IMR-90 (cell line): ENCODE measurements at regions not wholly inside any gene's neighbourhood (a gene's known extent, or its start where the extent isn't known, plus 50 kb on each side); places are given as distances from the start of the nearest gene placed in this dataset.

Experiments used
- ATAC-seq: fragments of 200-7000 bp; cut with Tn5 transposase; 2 replicates; pipeline ENCODE4 v1.9.1; 2020; ENCODE audit warnings: low read depth, mild to moderate bottlenecking, moderate library complexity
- BruUV-seq: library from RNA; stranded (reverse); fragments of 400-500 nt; replicated peaks from 2 replicates; lab custom pipeline; 2021; lab: Mats Ljungman, UMichigan
- CTCF ChIA-PET: fragments of 300-600 bp; formaldehyde crosslinking; extraction: SDS; loops from one replicate; lab custom pipeline; 2021; ENCODE audit warnings: antibody characterized with exemption; lab: Yijun Ruan, JAX
- POLR2A ChIA-PET: fragments of 300-600 bp; sonication (Branson Sonifier 250); formaldehyde crosslinking; loops from one replicate; lab custom pipeline; 2022; ENCODE audit warnings: antibody characterized with exemption; ENCODE audit not compliant: unreplicated experiment; lab: Charles Lee
- DNase-seq: peaks from one replicate; pipeline ENCODE4 v3.0.0; 2013
- H2AFZ ChIP-seq: replicated peaks from 2 replicates; pipeline ENCODE3; 2013; ENCODE audit warnings: low read length, mild to moderate bottlenecking; ENCODE audit not compliant: poor library complexity
- H2AK5ac ChIP-seq: 2 replicates; pipeline ENCODE4 v1.6.1; 2013; ENCODE audit warnings: low read depth, low read length, inconsistent platforms
- H2AK9ac ChIP-seq: replicated peaks from 2 replicates; pipeline ENCODE3; 2013; ENCODE audit warnings: mild to moderate bottlenecking, low read depth, low read length, moderate library complexity; ENCODE audit not compliant: poor library complexity
- H2BK120ac ChIP-seq: 2 replicates; pipeline ENCODE4 v1.6.1; 2013; ENCODE audit warnings: low read depth, low read length, inconsistent platforms
- H2BK15ac ChIP-seq: 3 replicates; pipeline ENCODE4 v1.6.1; 2013; ENCODE audit warnings: low read depth, low read length, inconsistent platforms
- H2BK20ac ChIP-seq: 2 replicates; pipeline ENCODE4 v1.6.1; 2013; ENCODE audit warnings: low read depth, mild to moderate bottlenecking, inconsistent platforms, low read length, moderate library complexity
- H2BK5ac ChIP-seq: 2 replicates; pipeline ENCODE4 v1.6.1; 2013; ENCODE audit warnings: mild to moderate bottlenecking, low read depth, low read length, inconsistent platforms; ENCODE audit not compliant: poor library complexity, severe bottlenecking
- H3K14ac ChIP-seq: replicated peaks from 2 replicates; pipeline ENCODE4 v1.6.1; 2013; ENCODE audit warnings: low read depth, low read length, inconsistent platforms
- H3K18ac ChIP-seq: 2 replicates; pipeline ENCODE4 v1.6.1; 2013; ENCODE audit warnings: low read depth, low read length, control low read depth
- H3K23ac ChIP-seq: 2 replicates; pipeline ENCODE4 v1.6.1; 2013; ENCODE audit warnings: low read depth, low read length, inconsistent platforms
- H3K27ac ChIP-seq: 2 replicates; pipeline ENCODE4 v1.5.1; 2013; ENCODE audit warnings: mild to moderate bottlenecking, control low read depth, low read length; ENCODE audit not compliant: insufficient read depth
- H3K27me3 ChIP-seq: 2 replicates; pipeline ENCODE4 v1.6.1; 2013; ENCODE audit warnings: low read length; ENCODE audit not compliant: control insufficient read depth, insufficient read depth
- H3K36me3 ChIP-seq: 2 replicates; pipeline ENCODE4 v1.6.1; 2013; ENCODE audit warnings: low read length, mixed read lengths; ENCODE audit not compliant: control insufficient read depth, insufficient read depth
- H3K4ac ChIP-seq: 2 replicates; pipeline ENCODE4 v1.6.1; 2013; ENCODE audit warnings: low read depth, low read length, inconsistent platforms
- H3K4me1 ChIP-seq: 2 replicates; pipeline ENCODE4 v1.6.1; 2013; ENCODE audit warnings: low read length, mixed read lengths; ENCODE audit not compliant: control insufficient read depth, insufficient read depth
- H3K4me2 ChIP-seq: 2 replicates; pipeline ENCODE4 v1.6.1; 2013; ENCODE audit warnings: low read depth, mild to moderate bottlenecking, control low read depth, low read length, moderate library complexity
- H3K4me3 ChIP-seq: 2 replicates; pipeline ENCODE4 v1.5.1; 2013; ENCODE audit warnings: low read depth, mild to moderate bottlenecking, control low read depth, low read length, moderate library complexity; ENCODE audit not compliant: insufficient read depth
- H3K56ac ChIP-seq: 2 replicates; pipeline ENCODE4 v1.6.1; 2013; ENCODE audit warnings: low read length, inconsistent platforms; ENCODE audit not compliant: insufficient read depth; ENCODE audit errors: extremely low read depth
- H3K79me1 ChIP-seq, 2 experiments: 2 replicates each; pipeline ENCODE4 v1.6.1; 2013; ENCODE audit warnings: low read length in 2 of 2, inconsistent platforms in 1 of 2, low read depth in 1 of 2
- H3K9ac ChIP-seq: 2 replicates; pipeline ENCODE4 v1.6.1; 2013; ENCODE audit warnings: low read depth, low read length, control low read depth
- H3K9me1 ChIP-seq: 2 replicates; pipeline ENCODE4 v1.6.1; 2013; ENCODE audit warnings: low read length, inconsistent platforms; ENCODE audit not compliant: insufficient read depth
- H3K9me3 ChIP-seq: 2 replicates; pipeline ENCODE4 v1.6.1; 2013; ENCODE audit warnings: low read length; ENCODE audit not compliant: control insufficient read depth, insufficient read depth
- H4K20me1 ChIP-seq: 2 replicates; pipeline ENCODE4 v1.6.1; 2013; ENCODE audit warnings: low read length, inconsistent platforms; ENCODE audit not compliant: insufficient read depth
- H4K5ac ChIP-seq: 2 replicates; pipeline ENCODE4 v1.6.1; 2013; ENCODE audit warnings: mild to moderate bottlenecking, low read depth, low read length, control low read depth
- H4K8ac ChIP-seq, 2 experiments: 2 replicates each; pipeline ENCODE4 v1.6.1; 2013; ENCODE audit warnings: low read depth in 2 of 2, low read length in 2 of 2, control low read depth in 1 of 2, inconsistent platforms in 1 of 2
- H4K91ac ChIP-seq: 2 replicates; pipeline ENCODE4 v1.6.1; 2013; ENCODE audit warnings: low read depth, low read length, inconsistent platforms; ENCODE audit not compliant: insufficient read depth
- CEBPB ChIP-seq: IDR thresholded peaks from 2 replicates; pipeline ENCODE4 v1.6.1; 2012; ENCODE audit warnings: low read depth, low read length, improper control_type of control experiment
- NFE2L2 ChIP-seq: fragments of 150-350 bp; IDR thresholded peaks from 2 replicates; pipeline ENCODE4 v1.6.1; 2016; ENCODE audit warnings: low read depth, mild to moderate bottlenecking, low read length
- WGBS, 2 experiments: methylation state at CpG; one replicate each; pipeline versions ENCODE4 v1.1.5 to v1.1.7; 2013; ENCODE audit warnings: missing lambda C conversion rate in 2 of 2; ENCODE audit not compliant: insufficient read length in 1 of 2; ENCODE audit errors: extremely low coverage in 2 of 2; 5-methylcytosine and 5-hydroxymethylcytosine counted together
- dilution Hi-C: fragments of 300-500 bp; cut with HindIII; formaldehyde crosslinking; loops from one replicate; pipeline ENCODE4 v1.14.3; 2018; ENCODE audit warnings: low sequenced_read_pairs; ENCODE audit not compliant: unreplicated experiment
- in situ Hi-C: fragments of 300-500 bp; cut with MboI; formaldehyde crosslinking; loops from 3 replicates; pipeline ENCODE4 v1.14.3; 2019; ENCODE audit warnings: low sequenced_read_pairs, inconsistent platforms, mixed read lengths
- intact Hi-C: fragments of 100-400 bp; cut with micrococcal nuclease; formaldehyde crosslinking; loops from 2 replicates; pipeline ENCODE4 v1.10.0; 2022
- TF ChIP-seq, protein P1 (sequence below): fragments of 150-350 bp; IDR thresholded peaks from 2 replicates; pipeline ENCODE4 v1.6.1; 2017; ENCODE audit warnings: mild to moderate bottlenecking, antibody characterized with exemption, low read length, low read depth

DNA sequence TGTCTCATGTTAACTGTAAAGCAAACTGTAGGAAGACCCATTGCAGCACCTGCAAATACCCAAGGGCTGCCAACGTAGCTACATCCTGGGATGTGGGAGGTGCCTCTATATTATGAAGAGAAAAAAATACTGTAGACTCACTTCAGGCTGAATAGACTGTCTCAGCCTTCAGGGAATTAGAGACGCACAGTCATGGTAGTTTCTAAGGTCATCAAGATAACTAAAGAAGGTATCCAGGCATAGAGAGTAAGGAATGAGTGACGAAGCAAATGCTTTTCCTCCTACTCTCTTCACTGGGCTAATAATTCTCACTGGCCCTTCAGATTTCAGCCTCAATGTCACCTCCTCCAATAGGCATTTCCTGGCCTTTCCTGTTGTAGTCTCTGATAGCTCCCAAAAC is 121.6 kb upstream of the ECI2 start:
- Histone ChIP-seq H4K20me1 (no peaks in the 10 kb centered on the region), H3K18ac (no peak overlapping the region), H3K9me3 (no peaks in the 10 kb centered on the region), H3K27ac (no peak overlapping the region), H4K8ac (no peak overlapping the region), H4K91ac (no peak overlapping the region), H3K79me1 (no peaks in the 10 kb centered on the region), H3K14ac (no peak overlapping the region), H3K36me3 (no peaks in the 10 kb centered on the region), H4K5ac (no peak overlapping the region), H2BK120ac (no peak overlapping the region), H3K23ac (no peak overlapping the region), H3K56ac (no peak overlapping the region), H3K4me2 (no peak overlapping the region), H2BK15ac (no peak overlapping the region), H3K4ac (no peak overlapping the region), H2BK20ac (no peak overlapping the region), H3K9ac (no peak overlapping the region), H2AK5ac (no peak overlapping the region), H3K4me1 (peaks cover 13% of the 10 kb centered on the region), H2AK9ac (no peak overlapping the region), H3K27me3 (no peaks in the 10 kb centered on the region), H2AFZ (no peak overlapping the region), H2BK5ac (no peak overlapping the region), H3K4me3 (no peak overlapping the region), H3K9me1 (peaks cover 14% of the 10 kb centered on the region)
- in situ Hi-C loops (no loop called here), dilution Hi-C loops (no loop called here), intact Hi-C loops (no loop called here)
- TF ChIP-seq, protein P1, sequence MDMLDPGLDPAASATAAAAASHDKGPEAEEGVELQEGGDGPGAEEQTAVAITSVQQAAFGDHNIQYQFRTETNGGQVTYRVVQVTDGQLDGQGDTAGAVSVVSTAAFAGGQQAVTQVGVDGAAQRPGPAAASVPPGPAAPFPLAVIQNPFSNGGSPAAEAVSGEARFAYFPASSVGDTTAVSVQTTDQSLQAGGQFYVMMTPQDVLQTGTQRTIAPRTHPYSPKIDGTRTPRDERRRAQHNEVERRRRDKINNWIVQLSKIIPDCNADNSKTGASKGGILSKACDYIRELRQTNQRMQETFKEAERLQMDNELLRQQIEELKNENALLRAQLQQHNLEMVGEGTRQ = no peak
- TF ChIP-seq CEBPB (no peak), NFE2L2 (peak; percentile 27; the same call in 1 of the 2 replicates)
- no TSS peak for BruUV-seq
- peak; percentile 34 for DNase-seq
- WGBS, 2 experiments = no CpG with 5 or more reads among the region's 3 CpGs
- ATAC-seq = no peak
- CTCF ChIA-PET = no interaction called here
- POLR2A ChIA-PET = no interaction called here
